ENCODE measurements at regions not wholly inside any gene's neighbourhood (a gene's known extent, or its start where the extent isn't known, plus 50 kb on each side); places are given as distances from the start of the nearest gene placed in this dataset.

GRCh38 chr11:128029219-128029722, 558.1 kb downstream of the ETS1 start:
- H4K20me1 ChIP-seq (ENCODE audit: control insufficient read depth, insufficient read depth): no peaks in the 10 kb centered on the region
- H3K4me1 ChIP-seq (ENCODE audit: control insufficient read depth, insufficient read depth, low read length): no peaks in the 10 kb centered on the region
- H3K9ac ChIP-seq (ENCODE audit: control insufficient read depth, insufficient read depth, low read length): no peak overlapping the region
- intact Hi-C loops (cut with micrococcal nuclease; ENCODE audit: unreplicated experiment): no loop called here
- ChIA-PET SMC1A (ENCODE audit: uncharacterized antibody, unreplicated experiment) (interaction anchor here (1.9 kb wide), 1 partner anchor 128 kb away, joined by 14 read pairs; no protein-coding TSS in a partner anchor), RAD21 (ENCODE audit: unreplicated experiment) (interaction anchor here (0.6 kb wide), 1 partner anchor 831 kb away, joined by 3 read pairs; no protein-coding TSS in a partner anchor), POLR2A (no interaction called here), CTCF (interaction anchor here (0.6 to 4.8 kb wide), 5 partner anchors 8 to 801 kb away, joined by 3 to 33 read pairs (median 3); no protein-coding TSS in a partner anchor)
- H3K4me2 ChIP-seq (ENCODE audit: control insufficient read depth, insufficient read depth): no peak overlapping the region
- H2AFZ ChIP-seq (ENCODE audit: control insufficient read depth, low read depth, low read length): no peak overlapping the region
- TF ChIP-seq ZNF592 (IDR thresholded peaks at IDR 0.05) (no peak), ZNF274 (IDR thresholded peaks at IDR 0.05; ENCODE audit: insufficient read depth, insufficient read length) (no peak), FOXK2 (IDR thresholded peaks at IDR 0.05) (no peak), DPF2 (IDR thresholded peaks at IDR 0.05) (no peak), SREBF1 (IDR thresholded peaks at IDR 0.05; ENCODE audit: low read length) (no peak), JUNB (IDR thresholded peaks at IDR 0.05) (no peak), YBX1 (IDR thresholded peaks at IDR 0.05) (no peak), FOXM1 (IDR thresholded peaks at IDR 0.05; ENCODE audit: low read depth, low read length) (no peak), NBN (IDR thresholded peaks at IDR 0.05) (no peak), RBBP5 (conservative IDR thresholded peaks at IDR 0.05) (no peak), NR2C2 (IDR thresholded peaks at IDR 0.05; ENCODE audit: borderline replicate concordance, control insufficient read depth, insufficient read length, low read depth) (no peak)
- TF ChIP-seq, protein P1, sequence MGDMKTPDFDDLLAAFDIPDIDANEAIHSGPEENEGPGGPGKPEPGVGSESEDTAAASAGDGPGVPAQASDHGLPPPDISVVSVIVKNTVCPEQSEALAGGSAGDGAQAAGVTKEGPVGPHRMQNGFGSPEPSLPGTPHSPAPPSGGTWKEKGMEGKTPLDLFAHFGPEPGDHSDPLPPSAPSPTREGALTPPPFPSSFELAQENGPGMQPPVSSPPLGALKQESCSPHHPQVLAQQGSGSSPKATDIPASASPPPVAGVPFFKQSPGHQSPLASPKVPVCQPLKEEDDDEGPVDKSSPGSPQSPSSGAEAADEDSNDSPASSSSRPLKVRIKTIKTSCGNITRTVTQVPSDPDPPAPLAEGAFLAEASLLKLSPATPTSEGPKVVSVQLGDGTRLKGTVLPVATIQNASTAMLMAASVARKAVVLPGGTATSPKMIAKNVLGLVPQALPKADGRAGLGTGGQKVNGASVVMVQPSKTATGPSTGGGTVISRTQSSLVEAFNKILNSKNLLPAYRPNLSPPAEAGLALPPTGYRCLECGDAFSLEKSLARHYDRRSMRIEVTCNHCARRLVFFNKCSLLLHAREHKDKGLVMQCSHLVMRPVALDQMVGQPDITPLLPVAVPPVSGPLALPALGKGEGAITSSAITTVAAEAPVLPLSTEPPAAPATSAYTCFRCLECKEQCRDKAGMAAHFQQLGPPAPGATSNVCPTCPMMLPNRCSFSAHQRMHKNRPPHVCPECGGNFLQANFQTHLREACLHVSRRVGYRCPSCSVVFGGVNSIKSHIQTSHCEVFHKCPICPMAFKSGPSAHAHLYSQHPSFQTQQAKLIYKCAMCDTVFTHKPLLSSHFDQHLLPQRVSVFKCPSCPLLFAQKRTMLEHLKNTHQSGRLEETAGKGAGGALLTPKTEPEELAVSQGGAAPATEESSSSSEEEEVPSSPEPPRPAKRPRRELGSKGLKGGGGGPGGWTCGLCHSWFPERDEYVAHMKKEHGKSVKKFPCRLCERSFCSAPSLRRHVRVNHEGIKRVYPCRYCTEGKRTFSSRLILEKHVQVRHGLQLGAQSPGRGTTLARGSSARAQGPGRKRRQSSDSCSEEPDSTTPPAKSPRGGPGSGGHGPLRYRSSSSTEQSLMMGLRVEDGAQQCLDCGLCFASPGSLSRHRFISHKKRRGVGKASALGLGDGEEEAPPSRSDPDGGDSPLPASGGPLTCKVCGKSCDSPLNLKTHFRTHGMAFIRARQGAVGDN (IDR thresholded peaks at IDR 0.05): no peak
- TF ChIP-seq, protein P2, sequence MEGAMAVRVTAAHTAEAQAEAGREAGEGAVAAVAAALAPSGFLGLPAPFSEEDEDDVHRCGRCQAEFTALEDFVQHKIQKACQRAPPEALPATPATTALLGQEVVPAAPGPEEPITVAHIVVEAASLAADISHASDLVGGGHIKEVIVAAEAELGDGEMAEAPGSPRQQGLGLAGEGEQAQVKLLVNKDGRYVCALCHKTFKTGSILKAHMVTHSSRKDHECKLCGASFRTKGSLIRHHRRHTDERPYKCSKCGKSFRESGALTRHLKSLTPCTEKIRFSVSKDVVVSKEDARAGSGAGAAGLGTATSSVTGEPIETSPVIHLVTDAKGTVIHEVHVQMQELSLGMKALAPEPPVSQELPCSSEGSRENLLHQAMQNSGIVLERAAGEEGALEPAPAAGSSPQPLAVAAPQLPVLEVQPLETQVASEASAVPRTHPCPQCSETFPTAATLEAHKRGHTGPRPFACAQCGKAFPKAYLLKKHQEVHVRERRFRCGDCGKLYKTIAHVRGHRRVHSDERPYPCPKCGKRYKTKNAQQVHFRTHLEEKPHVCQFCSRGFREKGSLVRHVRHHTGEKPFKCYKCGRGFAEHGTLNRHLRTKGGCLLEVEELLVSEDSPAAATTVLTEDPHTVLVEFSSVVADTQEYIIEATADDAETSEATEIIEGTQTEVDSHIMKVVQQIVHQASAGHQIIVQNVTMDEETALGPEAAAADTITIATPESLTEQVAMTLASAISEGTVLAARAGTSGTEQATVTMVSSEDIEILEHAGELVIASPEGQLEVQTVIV (IDR thresholded peaks at IDR 0.05; ENCODE audit: borderline replicate concordance, partially characterized antibody): no peak
- FAIRE-seq: no peak
- in situ Hi-C loops (cut with MboI): loop anchor here (5.0 to 10.0 kb wide), 2 partner anchors 133 to 826 kb away; no protein-coding TSS in a partner anchor
- no peak overlapping the region for H3K27ac ChIP-seq (ENCODE audit: control insufficient read depth, insufficient read depth)
- no peaks in the 10 kb centered on the region; a peak in 2 of 4 replicates for H3K27me3 ChIP-seq (replicated peaks in 1 of 2; ENCODE audit: control insufficient read depth in 2 of 2, insufficient read depth in 2 of 2, low read length in 1 of 2)
- WGBS (ENCODE audit: insufficient coverage, insufficient replicate concordance, low lambda C conversion rate, missing lambda C conversion rate): 0% methylated on average over 1 of the region's 1 CpG
- H3K4me3 ChIP-seq: no peak overlapping the region
- H3K36me3 ChIP-seq (ENCODE audit: control insufficient read depth in 2 of 2, insufficient read depth in 2 of 2, low read length in 1 of 2): no peaks in the 10 kb centered on the region
- no peaks in the 10 kb centered on the region for H3K79me2 ChIP-seq (ENCODE audit: control insufficient read depth, insufficient read depth, low read length)
- ATAC-seq: no peak
- DNase-seq (ENCODE audit: low read depth, low spot score): no peak
- no TSS peak for BruUV-seq (replicated peaks)
- no peaks in the 10 kb centered on the region for H3K9me3 ChIP-seq (replicated peaks; ENCODE audit: control insufficient read depth, insufficient read depth, low read length)

Data from GM12878 (cell line).